GM12878 (cell line): ENCODE measurements at regions not wholly inside any gene's neighbourhood (a gene's known extent, or its start where the extent isn't known, plus 50 kb on each side); places are given as distances from the start of the nearest gene placed in this dataset.

Experiments
- ATAC-seq: fragments of 200-7000 bp; cut with Tn5 transposase; 3 replicates; pipeline ENCODE4 v1.9.1; 2020; ENCODE audit warnings: mild to moderate bottlenecking, moderate library complexity
- BruUV-seq: library from RNA; stranded (reverse); fragments of 400-500 nt; replicated peaks from 2 replicates; lab custom pipeline; 2021; lab: Mats Ljungman, UMichigan
- CTCF ChIA-PET: fragments of 300-600 bp; sonication (Branson Sonifier 250); formaldehyde crosslinking; extraction: SDS; loops from one replicate; lab custom pipeline; 2021; ENCODE audit warnings: inconsistent platforms; lab: Yijun Ruan, JAX
- POLR2A ChIA-PET: fragments of 350-600 bp; formaldehyde crosslinking; extraction: SDS; loops from one replicate; lab custom pipeline; 2021; ENCODE audit warnings: inconsistent platforms; lab: Charles Lee
- RAD21 ChIA-PET: fragments of 300-600 bp; sonication (Branson Sonifier 250); formaldehyde crosslinking; loops from one replicate; lab custom pipeline; 2023; ENCODE audit warnings: antibody characterized with exemption; ENCODE audit not compliant: unreplicated experiment; lab: Charles Lee
- SMC1A ChIA-PET: fragments of 300-600 bp; sonication (Branson Sonifier 250); formaldehyde crosslinking; loops from one replicate; lab custom pipeline; 2023; ENCODE audit not compliant: unreplicated experiment, uncharacterized antibody; lab: Charles Lee
- DNase-seq: peaks from one replicate; pipeline ENCODE4 v3.0.0-alpha.2; 2011; ENCODE audit warnings: low read depth, low spot score
- FAIRE-seq: peaks from 3 replicates; lab custom pipeline; 2011; peaks lifted over from hg19 to GRCh38; lab: Jason Lieb, UNC
- H2AFZ ChIP-seq: 2 replicates; pipeline ENCODE4 v1.6.0; 2011; ENCODE audit warnings: low read depth, low read length, control low read depth; ENCODE audit not compliant: control insufficient read depth
- H3K27ac ChIP-seq: 2 replicates; pipeline ENCODE4 v1.5.1; 2011; ENCODE audit warnings: control low read depth; ENCODE audit not compliant: control insufficient read depth, insufficient read depth
- H3K27me3 ChIP-seq, 2 experiments: replicated peaks in 1 of 2; 2 replicates each; pipeline versions ENCODE4 v1.6.0 to v1.6.1; 2011; ENCODE audit warnings: low read length in 1 of 2; ENCODE audit not compliant: control insufficient read depth in 2 of 2, insufficient read depth in 2 of 2
- H3K36me3 ChIP-seq, 2 experiments: 2 replicates each; pipeline ENCODE4 v1.5.1; 2011; ENCODE audit warnings: low read length in 1 of 2; ENCODE audit not compliant: control insufficient read depth in 2 of 2, insufficient read depth in 2 of 2
- H3K4me1 ChIP-seq: 2 replicates; pipeline ENCODE4 v1.6.1; 2011; ENCODE audit warnings: mild to moderate bottlenecking, low read length, moderate library complexity, mixed read lengths; ENCODE audit not compliant: control insufficient read depth, insufficient read depth
- H3K4me2 ChIP-seq: 2 replicates; pipeline ENCODE4 v1.6.0; 2011; ENCODE audit warnings: control low read depth; ENCODE audit not compliant: control insufficient read depth, insufficient read depth
- H3K4me3 ChIP-seq: fragments of 200-600 bp; sonication (generic); 2 replicates; pipeline ENCODE4 v1.5.1; 2016
- H3K79me2 ChIP-seq: 2 replicates; pipeline ENCODE4 v1.6.0; 2011; ENCODE audit warnings: low read length; ENCODE audit not compliant: control insufficient read depth, insufficient read depth
- H3K9ac ChIP-seq: 2 replicates; pipeline ENCODE4 v1.8.0; 2011; ENCODE audit warnings: low read length, control low read depth, mixed read lengths; ENCODE audit not compliant: control insufficient read depth, insufficient read depth
- H3K9me3 ChIP-seq: replicated peaks from 3 replicates; pipeline ENCODE4 v1.5.1; 2011; ENCODE audit warnings: mild to moderate bottlenecking, low read length; ENCODE audit not compliant: control insufficient read depth, insufficient read depth
- H4K20me1 ChIP-seq: 2 replicates; pipeline ENCODE4 v1.6.0; 2011; ENCODE audit not compliant: control insufficient read depth, insufficient read depth
- ASH2L ChIP-seq: fragments of 300-600, 200-600 bp; sonication (generic); IDR thresholded peaks from 2 replicates; pipeline ENCODE4 v1.6.1; 2017; ENCODE audit warnings: low read depth, mild to moderate bottlenecking, borderline replicate concordance
- CEBPZ ChIP-seq: fragments of 150-350 bp; IDR thresholded peaks from 2 replicates; pipeline ENCODE4 v1.6.1; 2016; ENCODE audit warnings: low read depth, low read length
- DPF2 ChIP-seq: fragments of 450-650 bp; IDR thresholded peaks from 2 replicates; pipeline ENCODE4 v1.6.1; 2017; ENCODE audit warnings: mild to moderate bottlenecking
- EGR1 ChIP-seq, 2 experiments: IDR thresholded peaks; 1 replicate in 1 of 2; 2 replicates in 1 of 2; pipeline ENCODE4 v1.6.1; 2011 to 2012; ENCODE audit warnings: low read depth in 2 of 2, low read length in 2 of 2, borderline replicate concordance in 1 of 2, mild to moderate bottlenecking in 1 of 2, moderate library complexity in 1 of 2
- IRF4 ChIP-seq: IDR thresholded peaks from 2 replicates; pipeline ENCODE4 v1.6.1; 2011; ENCODE audit warnings: low read depth, low read length
- LARP7 ChIP-seq: fragments of 450-650 bp; IDR thresholded peaks from 2 replicates; pipeline ENCODE4 v1.6.1; 2017; ENCODE audit warnings: mild to moderate bottlenecking
- MTA2 ChIP-seq: fragments of 450-650 bp; IDR thresholded peaks from 2 replicates; pipeline ENCODE4 v1.6.1; 2016; ENCODE audit warnings: low read depth, mild to moderate bottlenecking, moderate library complexity
- NFYB ChIP-seq: IDR thresholded peaks from 2 replicates; pipeline ENCODE4 v1.6.1; 2011; ENCODE audit warnings: low read depth, mild to moderate bottlenecking, low read length, improper control_type of control experiment, moderate library complexity; ENCODE audit not compliant: insufficient read depth
- PAX8 ChIP-seq: fragments of 450-650 bp; IDR thresholded peaks from 2 replicates; pipeline ENCODE4 v1.6.1; 2017; ENCODE audit warnings: mild to moderate bottlenecking, moderate library complexity
- RELB ChIP-seq: fragments of 450-650 bp; IDR thresholded peaks from 2 replicates; pipeline ENCODE4 v1.6.1; 2017; ENCODE audit warnings: low read depth, mild to moderate bottlenecking, moderate library complexity
- RFX5 ChIP-seq: IDR thresholded peaks from 2 replicates; pipeline ENCODE4 v1.6.1; 2011; ENCODE audit warnings: low read depth, low read length, improper control_type of control experiment
- SIX5 ChIP-seq: IDR thresholded peaks from 2 replicates; pipeline ENCODE4 v1.6.1; 2011; ENCODE audit warnings: mild to moderate bottlenecking, low read depth, low read length, moderate library complexity; ENCODE audit not compliant: severe bottlenecking
- ZBTB11 ChIP-seq: fragments of 450-650 bp; formaldehyde crosslinking; IDR thresholded peaks from 2 replicates; pipeline ENCODE4 v1.5.0; 2022; ENCODE audit warnings: mild to moderate bottlenecking, missing genetic modification characterization
- ZNF384 ChIP-seq: IDR thresholded peaks from 2 replicates; pipeline ENCODE4 v1.6.1; 2012; ENCODE audit warnings: low read depth, mild to moderate bottlenecking, low read length, improper control_type of control experiment, borderline replicate concordance
- WGBS: methylation state at CpG from one replicate; pipeline ENCODE4 v1.1.6; 2016; ENCODE audit warnings: low lambda C conversion rate; ENCODE audit not compliant: insufficient replicate concordance, insufficient coverage; ENCODE audit errors: missing lambda C conversion rate; 5-methylcytosine and 5-hydroxymethylcytosine counted together
- in situ Hi-C: fragments of 300-500 bp; cut with MboI; formaldehyde crosslinking; loops from 9 replicates; pipeline ENCODE4 v1.14.3; 2018; ENCODE audit warnings: mixed read lengths
- intact Hi-C: fragments of 100-400 bp; cut with micrococcal nuclease; formaldehyde crosslinking; loops from one replicate; pipeline ENCODE4 v1.14.2; 2022; ENCODE audit not compliant: unreplicated experiment

- ATAC-seq (no peak), FAIRE-seq (no peak), DNase-seq (no peak)
- intact Hi-C loops (no loop called here), in situ Hi-C loops (no loop called here)
- H3K27me3 ChIP-seq, result no peaks in the 10 kb centered on the region
- ChIA-PET CTCF (no interaction called here), POLR2A (no interaction called here), RAD21 (no interaction called here), SMC1A (no interaction called here)
- H3K4me2 ChIP-seq, result no peak overlapping the region
- BruUV-seq, result no TSS peak
- H3K79me2 ChIP-seq, result no peaks in the 10 kb centered on the region
- H3K4me1 ChIP-seq, result no peaks in the 10 kb centered on the region
- no peak for TF ChIP-seq PAX8
- no peak for TF ChIP-seq RFX5
- TF ChIP-seq NFYB, result no peak
- TF ChIP-seq ASH2L, result no peak
- no peak for TF ChIP-seq DPF2
- no peak for TF ChIP-seq EGR1 (IDR thresholded peaks at IDR 0.05; ENCODE audit: borderline replicate concordance in 1 of 2, low read depth in 2 of 2, low read length in 2 of 2)
- TF ChIP-seq ZNF384, result no peak
- TF ChIP-seq LARP7, result no peak
- TF ChIP-seq RELB, result no peak
- no peak for TF ChIP-seq ZBTB11 (CRISPR knock-in tag)
- TF ChIP-seq IRF4, result no peak
- no peak for TF ChIP-seq SIX5
- no peak for TF ChIP-seq MTA2
- TF ChIP-seq CEBPZ, result no peak
- H3K9ac ChIP-seq, result no peak overlapping the region
- H4K20me1 ChIP-seq, result no peaks in the 10 kb centered on the region
- H3K4me3 ChIP-seq, result no peak overlapping the region
- H2AFZ ChIP-seq, result no peak overlapping the region
- no peak overlapping the region for H3K27ac ChIP-seq
- no peaks in the 10 kb centered on the region for H3K36me3 ChIP-seq
- 69% methylated on average over 31 of the region's 38 CpGs for WGBS
- H3K9me3 ChIP-seq, result peaks cover 1% of the 10 kb centered on the region; the same call in 1 of the 3 replicates
These were observed 72.2 kb upstream of the CFAP46 start for GRCh38 chr10:133014416-133015210.
